OCI-LY3 (cell line): ENCODE measurements at regions not wholly inside any gene's neighbourhood (a gene's known extent, or its start where the extent isn't known, plus 50 kb on each side); places are given as distances from the start of the nearest gene placed in this dataset.
A peak's percentile ranks its signal among the peaks of the same experiment; 100 is the strongest.

ENCODE experiments used
- H2AFZ ChIP-seq: fragments of 200-600, 300-600 bp; shearing (Covaris generic); 2 replicates; pipeline ENCODE4 v1.6.0; 2014; ENCODE audit warnings: antibody characterized with exemption, low read depth, low read length
- H3K27ac ChIP-seq: fragments of 200-600, 300-600 bp; sonication (generic); 2 replicates; pipeline ENCODE4 v1.5.1; 2014; ENCODE audit warnings: mild to moderate bottlenecking, low read length, moderate library complexity, mixed read lengths
- H3K27me3 ChIP-seq: fragments of 200-600, 300-600 bp; sonication (generic); 2 replicates; pipeline ENCODE4 v1.6.1; 2014; ENCODE audit warnings: low read depth, low read length, mixed read lengths
- H3K36me3 ChIP-seq: fragments of 200-600, 300-600 bp; sonication (generic); replicated peaks from 2 replicates; pipeline ENCODE3; 2014; ENCODE audit warnings: low read depth, low read length, mixed read lengths
- H3K4me1 ChIP-seq: fragments of 300-600, 200-600 bp; sonication (generic); 2 replicates; pipeline ENCODE4 v1.6.1; 2014; ENCODE audit warnings: low read length, mixed read lengths
- H3K4me2 ChIP-seq: fragments of 200-600, 300-600 bp; sonication (generic); 2 replicates; pipeline ENCODE4 v1.6.1; 2014; ENCODE audit warnings: low read length, mixed read lengths
- H3K4me3 ChIP-seq: fragments of 300-600, 200-600 bp; sonication (generic); 2 replicates; pipeline ENCODE4 v1.5.1; 2014; ENCODE audit warnings: antibody characterized with exemption, mild to moderate bottlenecking, low read length, moderate library complexity
- H3K79me2 ChIP-seq: fragments of 300-600, 200-600 bp; shearing (Covaris generic); 2 replicates; pipeline ENCODE4 v1.6.1; 2014; ENCODE audit warnings: mild to moderate bottlenecking, low read length, mixed read lengths
- H3K9ac ChIP-seq: fragments of 300-600, 200-600 bp; shearing (Covaris generic); 2 replicates; pipeline ENCODE4 v1.6.0; 2014; ENCODE audit warnings: mild to moderate bottlenecking, low read length, moderate library complexity
- H3K9me3 ChIP-seq: fragments of 200-600, 300-600 bp; shearing (Covaris generic); 2 replicates; pipeline ENCODE4 v1.6.1; 2014; ENCODE audit warnings: low read length, mixed read lengths; ENCODE audit not compliant: insufficient read depth
- H4K20me1 ChIP-seq: fragments of 200-600, 300-600 bp; sonication (generic); 2 replicates; pipeline ENCODE4 v1.6.1; 2016; ENCODE audit warnings: low read length, mixed read lengths; ENCODE audit not compliant: insufficient read depth
- CTCF ChIP-seq: fragments of 200-600, 300-600 bp; sonication (generic); IDR thresholded peaks from 2 replicates; pipeline ENCODE4 v1.5.1; 2014; ENCODE audit warnings: antibody characterized with exemption, low read length, low read depth
- EZH2phosphoT487 ChIP-seq: fragments of 200-600 bp; shearing (Covaris generic); IDR thresholded peaks from 2 replicates; pipeline ENCODE4 v1.6.1; 2018; ENCODE audit warnings: antibody characterized with exemption, mixed run types, low read depth

- Histone ChIP-seq H3K4me1 (peaks cover 25% of the 10 kb centered on the region), H3K9me3 (no peaks in the 10 kb centered on the region), H3K36me3 (no peaks in the 10 kb centered on the region), H3K9ac (peak overlapping the region; percentile 46), H4K20me1 (no peaks in the 10 kb centered on the region), H2AFZ (peak overlapping the region; percentile 71), H3K27ac (peak overlapping the region; percentile 61), H3K4me3 (peak overlapping the region; percentile 57), H3K79me2 (no peaks in the 10 kb centered on the region), H3K27me3 (no peaks in the 10 kb centered on the region), H3K4me2 (peak overlapping the region; percentile 67)
- TF ChIP-seq EZH2phosphoT487 (no peak), CTCF (no peak)
Measured at GRCh38 chr18:70428439-70428838, 139.6 kb downstream of the SOCS6 start.

GRCh38 chr18:70426818-70427217 lies 138.0 kb downstream of the SOCS6 start:
- peaks cover 26% of the 10 kb centered on the region for H3K4me1 ChIP-seq
- H2AFZ ChIP-seq = no peak overlapping the region
- TF ChIP-seq CTCF (no peak), EZH2phosphoT487 (no peak)
- H3K79me2 ChIP-seq = no peaks in the 10 kb centered on the region
- H3K4me2 ChIP-seq = no peak overlapping the region
- H3K36me3 ChIP-seq = no peaks in the 10 kb centered on the region
- H3K27me3 ChIP-seq = no peaks in the 10 kb centered on the region
- H4K20me1 ChIP-seq = no peaks in the 10 kb centered on the region
- no peak overlapping the region for H3K27ac ChIP-seq
- no peak overlapping the region for H3K9ac ChIP-seq
- H3K4me3 ChIP-seq = no peak overlapping the region
- H3K9me3 ChIP-seq = no peaks in the 10 kb centered on the region

GRCh38 chr18:70425236-70425635 lies 136.4 kb downstream of the SOCS6 start:
- H4K20me1 ChIP-seq = no peaks in the 10 kb centered on the region
- peaks cover 6% of the 10 kb centered on the region for H3K27me3 ChIP-seq
- H3K36me3 ChIP-seq = no peaks in the 10 kb centered on the region
- H3K4me3 ChIP-seq = no peak overlapping the region
- H3K4me2 ChIP-seq = no peak overlapping the region
- no peaks in the 10 kb centered on the region for H3K79me2 ChIP-seq
- H3K9ac ChIP-seq = no peak overlapping the region
- peaks cover 30% of the 10 kb centered on the region for H3K4me1 ChIP-seq
- H2AFZ ChIP-seq = no peak overlapping the region
- no peak for TF ChIP-seq CTCF
- TF ChIP-seq EZH2phosphoT487 = no peak
- no peaks in the 10 kb centered on the region for H3K9me3 ChIP-seq
- H3K27ac ChIP-seq = no peak overlapping the region

- H3K9ac ChIP-seq = no peak overlapping the region
- no peak overlapping the region for H3K4me2 ChIP-seq
- no peaks in the 10 kb centered on the region for H3K36me3 ChIP-seq
- H2AFZ ChIP-seq = no peak overlapping the region
- no peaks in the 10 kb centered on the region for H3K79me2 ChIP-seq
- peaks cover 16% of the 10 kb centered on the region for H3K27me3 ChIP-seq
- TF ChIP-seq CTCF (no peak), EZH2phosphoT487 (no peak)
- no peak overlapping the region for H3K27ac ChIP-seq
- H3K9me3 ChIP-seq = no peaks in the 10 kb centered on the region
- H3K4me3 ChIP-seq = no peak overlapping the region
- H3K4me1 ChIP-seq = peaks cover 34% of the 10 kb centered on the region
- no peaks in the 10 kb centered on the region for H4K20me1 ChIP-seq
Measured at GRCh38 chr18:70423988-70424387, 135.1 kb downstream of the SOCS6 start.
